ENCODE measurements at regions not wholly inside any gene's neighbourhood (a gene's known extent, or its start where the extent isn't known, plus 50 kb on each side); places are given as distances from the start of the nearest gene placed in this dataset.
A peak's percentile ranks its signal among the peaks of the same experiment; 100 is the strongest.

- Histone ChIP-seq H3K27ac (no peak overlapping the region), H3K36me3 (replicated peaks in 1 of 2) (no peaks in the 10 kb centered on the region), H3K4me1 (replicated peaks in 1 of 2) (no peaks in the 10 kb centered on the region), H3K9me3 (replicated peaks in 1 of 3) (no peaks in the 10 kb centered on the region), H3K27me3 (no peaks in the 10 kb centered on the region), H3K4me3 (no peak overlapping the region)
- intact Hi-C loops (cut with DNase I): no loop called here
- WGBS, 4 donors: 86 to 98% (median 96%) methylated on average over 5 of the region's 5 CpGs
- no peak for TF ChIP-seq POLR2A (IDR thresholded peaks at IDR 0.05)
- no peak for TF ChIP-seq CTCF (IDR thresholded peaks at IDR 0.05)
- DNase-seq: no peak
Observed at GRCh38 chr12:14280921-14281320, 84.6 kb upstream of the ATF7IP start.

DNA sequence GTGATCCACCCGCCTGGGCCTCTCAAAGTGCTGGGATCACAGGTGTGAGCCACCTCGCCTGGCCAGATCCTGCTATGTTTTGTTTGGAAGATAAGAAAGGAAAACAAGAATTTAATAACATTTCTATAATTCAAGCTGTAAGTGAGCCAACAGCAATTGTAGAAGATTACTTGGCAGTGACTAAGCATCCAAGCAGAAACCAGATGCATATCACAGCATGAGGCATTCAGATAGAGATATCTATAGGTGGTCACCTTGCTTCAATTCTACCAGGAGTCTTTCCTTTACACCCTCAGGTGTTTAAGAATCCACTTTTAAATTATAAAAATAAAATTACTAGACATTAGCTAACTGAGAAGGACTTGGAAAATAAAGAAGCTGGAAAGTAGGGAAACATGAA, 83.9 kb upstream of the ATF7IP start:
- intact Hi-C loops (cut with DNase I): no loop called here
- WGBS, 4 donors: 90 to 98% (median 97%) methylated on average over 2 of the region's 2 CpGs
- H3K27me3 ChIP-seq: no peaks in the 10 kb centered on the region
- no peak for DNase-seq
- H3K36me3 ChIP-seq (replicated peaks in 1 of 2): no peaks in the 10 kb centered on the region
- no peak overlapping the region for H3K4me3 ChIP-seq
- H3K4me1 ChIP-seq (replicated peaks in 1 of 2): no peaks in the 10 kb centered on the region
- no peak overlapping the region for H3K27ac ChIP-seq
- TF ChIP-seq POLR2A (IDR thresholded peaks at IDR 0.05) (no peak), CTCF (IDR thresholded peaks at IDR 0.05) (no peak)
- no peaks in the 10 kb centered on the region for H3K9me3 ChIP-seq (replicated peaks in 1 of 3)

- TF ChIP-seq CTCF (IDR thresholded peaks at IDR 0.05): no peak
- TF ChIP-seq POLR2A (IDR thresholded peaks at IDR 0.05): no peak
- no peak for DNase-seq
- intact Hi-C loops (cut with DNase I): no loop called here
- H3K36me3 ChIP-seq (replicated peaks in 1 of 2): no peaks in the 10 kb centered on the region
- H3K27ac ChIP-seq: no peak overlapping the region
- H3K4me3 ChIP-seq: no peak overlapping the region
- no peaks in the 10 kb centered on the region for H3K4me1 ChIP-seq (replicated peaks in 1 of 2)
- WGBS, 4 donors: 64 to 73% (median 66%) methylated on average over 6 of the region's 6 CpGs
- no peaks in the 10 kb centered on the region for H3K9me3 ChIP-seq (replicated peaks in 1 of 3)
- no peaks in the 10 kb centered on the region for H3K27me3 ChIP-seq
Observed at GRCh38 chr12:14283489-14284144, 81.9 kb upstream of the ATF7IP start.

GRCh38 chr12:14284184-14284722, 81.2 kb upstream of the ATF7IP start:
- Histone ChIP-seq H3K36me3 (replicated peaks in 1 of 2) (no peaks in the 10 kb centered on the region), H3K9me3 (replicated peaks in 1 of 3) (no peaks in the 10 kb centered on the region), H3K4me3 (no peak overlapping the region), H3K4me1 (replicated peaks in 1 of 2) (no peaks in the 10 kb centered on the region), H3K27ac (no peak overlapping the region), H3K27me3 (no peaks in the 10 kb centered on the region)
- 70 to 83% (median 75%) methylated on average over 5 to 7 of the region's 7 CpGs for WGBS, 4 donors
- TF ChIP-seq POLR2A (IDR thresholded peaks at IDR 0.05): no peak
- no peak for TF ChIP-seq CTCF (IDR thresholded peaks at IDR 0.05)
- peak in 5 of 7 donors; percentile 21 to 59 (median 29) for DNase-seq
- intact Hi-C loops (cut with DNase I): no loop called here

All from adrenal gland (tissue), 9 donors.